Transverse colon (tissue), 3 donors: ENCODE measurements at regions not wholly inside any gene's neighbourhood (a gene's known extent, or its start where the extent isn't known, plus 50 kb on each side); places are given as distances from the start of the nearest gene placed in this dataset.

Source experiments
- CTCF ChIP-seq, 5 experiments: fragments of 200-600 bp in 3 of 5; fragments of 450-650 bp in 2 of 5; sonication (generic) in 3 of 5; IDR thresholded peaks; 1 replicate in 2 of 5; 2 replicates in 3 of 5; pipeline ENCODE4 v1.5.1; 2016 to 2017; ENCODE audit warnings: antibody characterized with exemption in 5 of 5, inconsistent platforms in 3 of 5, mild to moderate bottlenecking in 2 of 5, moderate library complexity in 1 of 5
- POLR2A ChIP-seq: fragments of 450-650 bp; IDR thresholded peaks from one replicate; pipeline ENCODE4 v1.6.1; 2016; ENCODE audit warnings: antibody characterized with exemption, mild to moderate bottlenecking, moderate library complexity

- no peak for TF ChIP-seq CTCF (IDR thresholded peaks at IDR 0.05)
- TF ChIP-seq POLR2A, result no peak
Observed at GRCh38 chr2:150847578-150847977, 360.1 kb upstream of the RND3 start.
